PC-3 (cell line): ENCODE measurements at regions not wholly inside any gene's neighbourhood (a gene's known extent, or its start where the extent isn't known, plus 50 kb on each side); places are given as distances from the start of the nearest gene placed in this dataset.

ENCODE experiments used
- ATAC-seq: fragments of 200-7000 bp; cut with Tn5 transposase; 2 replicates; pipeline ENCODE4 v1.9.1; 2020; ENCODE audit warnings: mild to moderate bottlenecking, moderate library complexity
- BruUV-seq: library from RNA; stranded (reverse); fragments of 400-500 nt; replicated peaks from 2 replicates; lab custom pipeline; 2021; lab: Mats Ljungman, UMichigan
- CTCF ChIA-PET: fragments of 300-600 bp; sonication (Branson Sonifier 250); formaldehyde crosslinking; loops from one replicate; lab custom pipeline; 2022; ENCODE audit warnings: antibody characterized with exemption; lab: Charles Lee
- POLR2A ChIA-PET: fragments of 300-600 bp; sonication (Branson Sonifier 250); formaldehyde crosslinking; loops from one replicate; lab custom pipeline; 2022; ENCODE audit warnings: antibody characterized with exemption; ENCODE audit not compliant: unreplicated experiment; lab: Charles Lee
- DNase-seq: peaks from one replicate; pipeline ENCODE4 v3.0.0-alpha.2; 2015
- H2AFZ ChIP-seq: fragments of 300-600 bp; sonication (generic); 2 replicates; pipeline ENCODE4 v1.6.0; 2016; ENCODE audit warnings: antibody characterized with exemption, low read length
- H3F3A ChIP-seq: fragments of 300-600 bp; sonication (generic); one replicate; pipeline ENCODE4 v1.6.0; 2017; ENCODE audit warnings: antibody characterized with exemption, low read length, control low read depth, mild to moderate bottlenecking; ENCODE audit not compliant: unreplicated experiment
- H3K27ac ChIP-seq: fragments of 300-600 bp; sonication (generic); 2 replicates; pipeline ENCODE4 v1.5.1; 2016; ENCODE audit warnings: mild to moderate bottlenecking, low read length
- H3K27me3 ChIP-seq: fragments of 300-600 bp; sonication (generic); 2 replicates; pipeline ENCODE4 v1.6.1; 2016; ENCODE audit warnings: low read length, mixed read lengths
- H3K36me3 ChIP-seq: fragments of 300-600 bp; sonication (generic); 2 replicates; pipeline ENCODE4 v1.6.1; 2016; ENCODE audit warnings: low read depth, mixed run types, low read length, mixed read lengths
- H3K4me1 ChIP-seq: fragments of 300-600 bp; sonication (generic); 2 replicates; pipeline ENCODE4 v1.5.1; 2016; ENCODE audit warnings: low read length; ENCODE audit not compliant: insufficient read depth
- H3K4me2 ChIP-seq: fragments of 300-600 bp; sonication (generic); 2 replicates; pipeline ENCODE4 v1.6.0; 2016; ENCODE audit warnings: low read length
- H3K4me3 ChIP-seq: fragments of 300-600 bp; sonication (generic); 2 replicates; pipeline ENCODE4 v1.5.1; 2016; ENCODE audit warnings: mild to moderate bottlenecking, low read length, mixed read lengths
- H3K79me2 ChIP-seq: fragments of 300-600 bp; sonication (generic); 2 replicates; pipeline ENCODE4 v1.6.1; 2017; ENCODE audit warnings: low read length, mixed read lengths
- H3K9ac ChIP-seq: fragments of 300-600 bp; sonication (generic); 2 replicates; pipeline ENCODE4 v1.6.0; 2016; ENCODE audit warnings: mild to moderate bottlenecking, low read length
- H3K9me2 ChIP-seq: fragments of 300-600 bp; sonication (generic); replicated peaks from 2 replicates; pipeline ENCODE4 v1.6.1; 2016; ENCODE audit warnings: mixed run types, low read length, mixed read lengths
- H3K9me3 ChIP-seq: fragments of 300-600 bp; sonication (generic); 2 replicates; pipeline ENCODE4 v1.6.1; 2016; ENCODE audit warnings: low read length, mixed read lengths
- H4K20me1 ChIP-seq: fragments of 300-600 bp; sonication (generic); 2 replicates; pipeline ENCODE4 v1.6.1; 2016; ENCODE audit warnings: low read length, mixed read lengths
- CTCF ChIP-seq: fragments of 300-600 bp; sonication (generic); conservative IDR thresholded peaks from 2 replicates; pipeline ENCODE4 v1.5.1; 2017; ENCODE audit warnings: antibody characterized with exemption, low read depth, mild to moderate bottlenecking, low read length
- EZH2 ChIP-seq: fragments of 300-600 bp; sonication (generic); IDR thresholded peaks from one replicate; pipeline ENCODE4 v1.6.1; 2017; ENCODE audit warnings: antibody characterized with exemption, mild to moderate bottlenecking, low read length; ENCODE audit not compliant: unreplicated experiment
- EZH2phosphoT487 ChIP-seq: fragments of 300-600 bp; sonication (generic); IDR thresholded peaks from 2 replicates; pipeline ENCODE4 v1.6.1; 2018; ENCODE audit warnings: mild to moderate bottlenecking, antibody characterized with exemption, low read length, borderline replicate concordance
- intact Hi-C: fragments of 100-400 bp; cut with micrococcal nuclease; formaldehyde crosslinking; loops from 2 replicates; pipeline ENCODE4 v1.9.0; 2023

GRCh38 chr6:170096803-170097504 is 193.9 kb downstream of the DLL1 start:
- Histone ChIP-seq H3K27ac (no peak overlapping the region), H3K4me2 (no peak overlapping the region), H3K9me3 (no peaks in the 10 kb centered on the region), H3K36me3 (no peaks in the 10 kb centered on the region), H3F3A (no peaks in the 10 kb centered on the region), H4K20me1 (no peaks in the 10 kb centered on the region), H3K9ac (no peak overlapping the region), H3K79me2 (no peaks in the 10 kb centered on the region), H3K4me1 (no peaks in the 10 kb centered on the region), H3K9me2 (no peaks in the 10 kb centered on the region), H3K4me3 (no peak overlapping the region), H3K27me3 (no peaks in the 10 kb centered on the region), H2AFZ (no peak overlapping the region)
- intact Hi-C loops, result no loop called here
- BruUV-seq, result no TSS peak
- DNase-seq (no peak), ATAC-seq (no peak)
- TF ChIP-seq EZH2 (no peak), EZH2phosphoT487 (no peak), CTCF (no peak)
- CTCF ChIA-PET, result no interaction called here
- POLR2A ChIA-PET, result no interaction called here

- POLR2A ChIA-PET, result interaction anchor here (0.6 kb wide), 1 partner anchor 168 kb away, joined by 4 read pairs; no protein-coding TSS in a partner anchor
- H3K79me2 ChIP-seq, result no peaks in the 10 kb centered on the region
- H3K9me3 ChIP-seq, result no peaks in the 10 kb centered on the region
- no TSS peak for BruUV-seq
- no peak for TF ChIP-seq EZH2
- no peak for TF ChIP-seq CTCF
- TF ChIP-seq EZH2phosphoT487, result no peak
- H3F3A ChIP-seq, result no peaks in the 10 kb centered on the region
- no peaks in the 10 kb centered on the region for H3K4me1 ChIP-seq
- H3K9ac ChIP-seq, result no peak overlapping the region
- no peak for ATAC-seq
- H2AFZ ChIP-seq, result no peak overlapping the region
- H4K20me1 ChIP-seq, result no peaks in the 10 kb centered on the region
- H3K36me3 ChIP-seq, result no peaks in the 10 kb centered on the region
- no peaks in the 10 kb centered on the region for H3K9me2 ChIP-seq
- no peak for DNase-seq
- H3K27me3 ChIP-seq, result no peaks in the 10 kb centered on the region
- H3K27ac ChIP-seq, result no peak overlapping the region
- CTCF ChIA-PET, result no interaction called here
- intact Hi-C loops, result no loop called here
- no peak overlapping the region for H3K4me3 ChIP-seq
- H3K4me2 ChIP-seq, result no peak overlapping the region
These were observed 194.6 kb downstream of the DLL1 start for GRCh38 chr6:170096191-170096802.
